H9 (cell line): ENCODE measurements at regions not wholly inside any gene's neighbourhood (a gene's known extent, or its start where the extent isn't known, plus 50 kb on each side); places are given as distances from the start of the nearest gene placed in this dataset.

Source experiments
- DNase-seq: peaks from one replicate; pipeline ENCODE4 v3.0.0-alpha.2; 2017
- H2AFZ ChIP-seq: one replicate; pipeline ENCODE4 v1.6.1; 2013; ENCODE audit warnings: mild to moderate bottlenecking, low read length, control low read depth, moderate library complexity
- H2AK5ac ChIP-seq: 2 replicates; pipeline ENCODE4 v1.6.1; 2013; ENCODE audit warnings: low read length, control low read depth, mixed read lengths; ENCODE audit not compliant: insufficient read length
- H2BK120ac ChIP-seq: one replicate; pipeline ENCODE4 v1.6.1; 2013; ENCODE audit warnings: low read depth, mild to moderate bottlenecking, low read length, control low read depth, inconsistent platforms; ENCODE audit not compliant: poor library complexity, severe bottlenecking
- H2BK12ac ChIP-seq: 2 replicates; pipeline ENCODE4 v1.6.1; 2013; ENCODE audit warnings: low read length, control low read depth, mixed read lengths, low read depth; ENCODE audit not compliant: insufficient read length
- H2BK15ac ChIP-seq: 2 replicates; pipeline ENCODE4 v1.6.1; 2013; ENCODE audit warnings: low read depth, low read length, control low read depth
- H2BK20ac ChIP-seq: one replicate; pipeline ENCODE4 v1.6.1; 2013; ENCODE audit warnings: low read depth, mild to moderate bottlenecking, low read length, control low read depth, inconsistent platforms; ENCODE audit not compliant: poor library complexity, severe bottlenecking
- H2BK5ac ChIP-seq: 2 replicates; pipeline ENCODE4 v1.6.1; 2013; ENCODE audit warnings: low read length, control low read depth, mixed read lengths; ENCODE audit not compliant: insufficient read length
- H3K14ac ChIP-seq: 2 replicates; pipeline ENCODE4 v1.6.1; 2013; ENCODE audit warnings: low read length, control low read depth; ENCODE audit not compliant: insufficient read depth
- H3K18ac ChIP-seq: 2 replicates; pipeline ENCODE4 v1.6.1; 2013; ENCODE audit warnings: low read depth, mild to moderate bottlenecking, mixed read lengths, low read length, control low read depth; ENCODE audit not compliant: insufficient read length
- H3K23ac ChIP-seq: 2 replicates; pipeline ENCODE4 v1.6.1; 2013; ENCODE audit warnings: low read length, control low read depth, mixed read lengths, low read depth; ENCODE audit not compliant: insufficient read length
- H3K23me2 ChIP-seq: 2 replicates; pipeline ENCODE4 v1.6.1; 2013; ENCODE audit warnings: low read depth, mild to moderate bottlenecking, mixed read lengths, low read length, control low read depth; ENCODE audit not compliant: insufficient read length, poor library complexity, severe bottlenecking
- H3K27ac ChIP-seq: 2 replicates; pipeline ENCODE4 v1.5.1; 2013; ENCODE audit warnings: low read length, control low read depth, mixed read lengths, low read depth; ENCODE audit not compliant: insufficient read length
- H3K27me3 ChIP-seq: 2 replicates; pipeline ENCODE4 v1.6.1; 2013; ENCODE audit warnings: low read length, control low read depth, inconsistent platforms; ENCODE audit not compliant: insufficient read depth
- H3K4ac ChIP-seq: 2 replicates; pipeline ENCODE4 v1.6.1; 2013; ENCODE audit warnings: low read depth, mild to moderate bottlenecking, control low read depth, inconsistent platforms, low read length, moderate library complexity
- H3K4me1 ChIP-seq: 2 replicates; pipeline ENCODE4 v1.6.1; 2013; ENCODE audit warnings: low read length, control low read depth, inconsistent platforms; ENCODE audit not compliant: insufficient read depth
- H3K4me2 ChIP-seq: 2 replicates; pipeline ENCODE4 v1.6.1; 2013; ENCODE audit warnings: low read length, control low read depth, mixed read lengths; ENCODE audit not compliant: insufficient read length, insufficient read depth
- H3K56ac ChIP-seq: 2 replicates; pipeline ENCODE4 v1.6.1; 2013; ENCODE audit warnings: low read depth, mild to moderate bottlenecking, mixed read lengths, low read length, control low read depth; ENCODE audit not compliant: insufficient read length
- H3K79me1 ChIP-seq: 2 replicates; pipeline ENCODE4 v1.6.1; 2013; ENCODE audit warnings: low read depth, mild to moderate bottlenecking, moderate library complexity, low read length, control low read depth, inconsistent platforms; ENCODE audit not compliant: insufficient read depth, poor library complexity, severe bottlenecking
- H3K79me2 ChIP-seq: 2 replicates; pipeline ENCODE4 v1.6.1; 2013; ENCODE audit warnings: low read length, control low read depth, inconsistent platforms; ENCODE audit not compliant: insufficient read depth
- H3K9ac ChIP-seq: 2 replicates; pipeline ENCODE4 v1.6.1; 2013; ENCODE audit warnings: low read length, control low read depth, mixed read lengths; ENCODE audit not compliant: insufficient read length; ENCODE audit errors: extremely low read depth
- H3K9me3 ChIP-seq: one replicate; pipeline ENCODE4 v1.6.1; 2013; ENCODE audit warnings: low read depth, low read length, inconsistent platforms; ENCODE audit not compliant: control insufficient read depth
- H3T11ph ChIP-seq: one replicate; pipeline ENCODE4 v1.6.1; 2013; ENCODE audit warnings: mild to moderate bottlenecking, low read length, control low read depth, inconsistent platforms
- H4K20me1 ChIP-seq: one replicate; pipeline ENCODE4 v1.6.1; 2013; ENCODE audit not compliant: control insufficient read depth, insufficient read length, insufficient read depth
- H4K5ac ChIP-seq: 2 replicates; pipeline ENCODE4 v1.6.1; 2013; ENCODE audit warnings: low read depth, mild to moderate bottlenecking, mixed read lengths, low read length, control low read depth; ENCODE audit not compliant: insufficient read length
- H4K8ac ChIP-seq: replicated peaks from 2 replicates; pipeline ENCODE4 v1.6.1; 2013; ENCODE audit warnings: low read length, control low read depth, mixed read lengths, low read depth; ENCODE audit not compliant: insufficient read length
- H4K91ac ChIP-seq: 2 replicates; pipeline ENCODE4 v1.6.1; 2013; ENCODE audit warnings: low read depth, mild to moderate bottlenecking, moderate library complexity, mixed read lengths, low read length, control low read depth; ENCODE audit not compliant: insufficient read length
- H3K27ac Mint-ChIP-seq, 3 experiments: 2 replicates in 2 of 3; 3 replicates in 1 of 3; pipeline ENCODE4 v1.8.0; 2020 to 2021; ENCODE audit warnings: mixed read lengths in 3 of 3, mild to moderate bottlenecking in 1 of 3, moderate library complexity in 1 of 3
- H3K27me3 Mint-ChIP-seq: 2 replicates; pipeline ENCODE4 v1.8.0; 2021; ENCODE audit warnings: low read depth, mild to moderate bottlenecking, moderate library complexity, mixed read lengths
- H3K36me3 Mint-ChIP-seq, 3 experiments: 2 replicates in 2 of 3; 3 replicates in 1 of 3; pipeline ENCODE4 v1.8.0; 2020 to 2021; ENCODE audit warnings: low read depth in 3 of 3, mixed read lengths in 3 of 3; ENCODE audit not compliant: insufficient read depth in 1 of 3
- H3K4me1 Mint-ChIP-seq, 2 experiments: 2 replicates each; pipeline ENCODE4 v1.8.0; 2020; ENCODE audit warnings: mixed read lengths in 2 of 2
- H3K4me3 Mint-ChIP-seq, 2 experiments: 2 replicates in 1 of 2; 3 replicates in 1 of 2; pipeline ENCODE4 v1.8.0; 2020 to 2021; ENCODE audit warnings: mild to moderate bottlenecking in 2 of 2, mixed read lengths in 2 of 2, moderate library complexity in 1 of 2
- H3K9me3 Mint-ChIP-seq, 2 experiments: 2 replicates in 1 of 2; 3 replicates in 1 of 2; pipeline ENCODE4 v1.8.0; 2020; ENCODE audit warnings: mild to moderate bottlenecking in 2 of 2, mixed read lengths in 2 of 2, moderate library complexity in 1 of 2
- WGBS: extraction: QIAGEN DNeasy Blood & Tissue Kit; methylation state at CpG from one replicate; pipeline ENCODE4 v1.1.7; 2013; ENCODE audit warnings: missing lambda C conversion rate, low lambda C conversion rate, mixed read lengths; ENCODE audit not compliant: insufficient read length; ENCODE audit errors: extremely low coverage; 5-methylcytosine and 5-hydroxymethylcytosine counted together
- TF ChIP-seq, protein P1 (sequence below): fragments of 200-600 bp; sonication (generic); conservative IDR thresholded peaks from 3 replicates; pipeline ENCODE4 v1.8.0; 2021; ENCODE audit warnings: antibody characterized with exemption, mild to moderate bottlenecking

DNA sequence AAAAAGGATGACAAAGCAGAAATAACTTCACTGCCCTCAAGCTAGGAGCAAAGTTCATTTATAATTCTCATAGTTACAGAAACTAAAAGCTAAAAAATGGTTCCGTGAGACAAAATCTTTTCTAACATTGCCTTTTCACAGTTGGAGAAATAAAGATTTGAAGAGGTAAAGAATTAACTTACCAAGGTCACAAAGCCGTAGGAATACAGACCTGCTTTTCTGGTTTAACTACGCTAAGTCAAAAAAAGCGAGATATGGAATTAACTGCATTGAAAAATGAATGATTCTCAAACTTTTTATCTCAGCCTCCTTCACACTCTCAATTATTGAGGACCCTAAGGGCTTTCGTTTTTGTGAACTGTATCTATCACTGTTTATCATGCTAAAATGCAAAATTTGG, 95.3 kb downstream of the SLC17A6 start:
- peaks cover 3% of the 10 kb centered on the region for H3K23me2 ChIP-seq
- H3K4me2 ChIP-seq: no peak overlapping the region
- H3K79me2 ChIP-seq: no peaks in the 10 kb centered on the region
- DNase-seq: no peak
- H3K4me3 Mint-ChIP-seq: no peak overlapping the region
- H3K23ac ChIP-seq: no peak overlapping the region
- no peaks in the 10 kb centered on the region for H4K20me1 ChIP-seq
- peaks cover 10% of the 10 kb centered on the region; the same call in 1 of the 2 replicates for H3K27me3 Mint-ChIP-seq
- H3K27ac Mint-ChIP-seq: no peak overlapping the region
- no peak overlapping the region for H3K4ac ChIP-seq
- H4K5ac ChIP-seq: no peak overlapping the region
- H2BK5ac ChIP-seq: no peak overlapping the region
- no peak overlapping the region for H3K14ac ChIP-seq
- H3K4me1 ChIP-seq: 0 out of 2 replicates have a peak, but pooled peaks cover 2% of the 10 kb centered on the region
- no peak overlapping the region for H2BK12ac ChIP-seq
- H3K4me1 Mint-ChIP-seq: peaks cover 12 to 16% of the 10 kb centered on the region in 2 experiments
- H4K91ac ChIP-seq: no peak overlapping the region
- no peaks in the 10 kb centered on the region for H3K79me1 ChIP-seq
- no peak overlapping the region for H3K27ac ChIP-seq
- no CpG with 5 or more reads among the region's 5 CpGs for WGBS
- TF ChIP-seq, protein P1, sequence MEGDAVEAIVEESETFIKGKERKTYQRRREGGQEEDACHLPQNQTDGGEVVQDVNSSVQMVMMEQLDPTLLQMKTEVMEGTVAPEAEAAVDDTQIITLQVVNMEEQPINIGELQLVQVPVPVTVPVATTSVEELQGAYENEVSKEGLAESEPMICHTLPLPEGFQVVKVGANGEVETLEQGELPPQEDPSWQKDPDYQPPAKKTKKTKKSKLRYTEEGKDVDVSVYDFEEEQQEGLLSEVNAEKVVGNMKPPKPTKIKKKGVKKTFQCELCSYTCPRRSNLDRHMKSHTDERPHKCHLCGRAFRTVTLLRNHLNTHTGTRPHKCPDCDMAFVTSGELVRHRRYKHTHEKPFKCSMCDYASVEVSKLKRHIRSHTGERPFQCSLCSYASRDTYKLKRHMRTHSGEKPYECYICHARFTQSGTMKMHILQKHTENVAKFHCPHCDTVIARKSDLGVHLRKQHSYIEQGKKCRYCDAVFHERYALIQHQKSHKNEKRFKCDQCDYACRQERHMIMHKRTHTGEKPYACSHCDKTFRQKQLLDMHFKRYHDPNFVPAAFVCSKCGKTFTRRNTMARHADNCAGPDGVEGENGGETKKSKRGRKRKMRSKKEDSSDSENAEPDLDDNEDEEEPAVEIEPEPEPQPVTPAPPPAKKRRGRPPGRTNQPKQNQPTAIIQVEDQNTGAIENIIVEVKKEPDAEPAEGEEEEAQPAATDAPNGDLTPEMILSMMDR: no peak
- H2AK5ac ChIP-seq: no peak overlapping the region
- no peak overlapping the region for H2BK20ac ChIP-seq
- H3K56ac ChIP-seq: no peak overlapping the region
- H3K36me3 Mint-ChIP-seq: peaks cover 0 to 2% (median 0%) of the 10 kb centered on the region in 3 experiments; a peak in 1 of 7 replicates
- H2BK15ac ChIP-seq: no peak overlapping the region
- no peak overlapping the region for H4K8ac ChIP-seq
- H3K18ac ChIP-seq: no peak overlapping the region
- H3K9me3 Mint-ChIP-seq: peaks cover 2 to 4% of the 10 kb centered on the region in 2 experiments; a peak in 1 of 5 replicates
- H3K27me3 ChIP-seq: no peaks in the 10 kb centered on the region
- no peak overlapping the region for H2AFZ ChIP-seq
- no peak overlapping the region for H3T11ph ChIP-seq
- no peaks in the 10 kb centered on the region for H3K9me3 ChIP-seq
- H2BK120ac ChIP-seq: no peak overlapping the region
- no peak overlapping the region for H3K9ac ChIP-seq
